ENCODE measurements at regions not wholly inside any gene's neighbourhood (a gene's known extent, or its start where the extent isn't known, plus 50 kb on each side); places are given as distances from the start of the nearest gene placed in this dataset.
"Not testable (repeated sequence)": the region's sequence is repeated elsewhere in the genome, so short reads cannot be mapped to it uniquely, and the experiment has no call there.

GRCh38 chr5:6289239-6289638 lies 89.1 kb downstream of the MED10 start:
- in situ Hi-C loops (cut with HindIII; ENCODE audit: low sequenced_read_pairs): no loop called here
- TF ChIP-seq CTCF (IDR thresholded peaks at IDR 0.05; ENCODE audit: low read depth, low read length): no peak
- H3K4me3 ChIP-seq (ENCODE audit: low read depth, low read length): no peak overlapping the region
- no peak for DNase-seq (ENCODE audit: low read depth, low spot score)

GRCh38 chr5:6287176-6287575 lies 91.2 kb downstream of the MED10 start:
- in situ Hi-C loops (cut with HindIII; ENCODE audit: low sequenced_read_pairs): no loop called here
- no peak overlapping the region for H3K4me3 ChIP-seq (ENCODE audit: low read depth, low read length)
- no peak for TF ChIP-seq CTCF (IDR thresholded peaks at IDR 0.05; ENCODE audit: low read depth, low read length)
- no peak for DNase-seq (ENCODE audit: low read depth, low spot score)

GRCh38 chr5:6286404-6286803 lies 91.9 kb downstream of the MED10 start:
- in situ Hi-C loops (cut with HindIII; ENCODE audit: low sequenced_read_pairs): no loop called here
- no peak for TF ChIP-seq CTCF (IDR thresholded peaks at IDR 0.05; ENCODE audit: low read depth, low read length)

GRCh38 chr5:6284491-6284890 lies 93.9 kb downstream of the MED10 start:
- DNase-seq (ENCODE audit: low read depth, low spot score); H3K4me3 ChIP-seq (ENCODE audit: low read depth, low read length); in situ Hi-C loops (cut with HindIII; ENCODE audit: low sequenced_read_pairs): not testable (repeated sequence)

More at GRCh38 chr5:6286404-6286803, 91.9 kb downstream of the MED10 start:
- H3K4me3 ChIP-seq (ENCODE audit: low read depth, low read length): no peak overlapping the region
- no peak for DNase-seq (ENCODE audit: low read depth, low spot score)

- TF ChIP-seq CTCF (IDR thresholded peaks at IDR 0.05; ENCODE audit: low read depth, low read length): no peak
- H3K4me3 ChIP-seq (ENCODE audit: low read depth, low read length): no peak overlapping the region
- in situ Hi-C loops (cut with HindIII; ENCODE audit: low sequenced_read_pairs): no loop called here
- DNase-seq (ENCODE audit: low read depth, low spot score): no peak
Observed at GRCh38 chr5:6282352-6282751, 96.0 kb downstream of the MED10 start.

- DNase-seq (ENCODE audit: low read depth, low spot score): no peak
- no peak overlapping the region for H3K4me3 ChIP-seq (ENCODE audit: low read depth, low read length)
- no peak for TF ChIP-seq CTCF (IDR thresholded peaks at IDR 0.05; ENCODE audit: low read depth, low read length)
- in situ Hi-C loops (cut with HindIII; ENCODE audit: low sequenced_read_pairs): no loop called here
Observed at GRCh38 chr5:6281818-6282217, 96.5 kb downstream of the MED10 start.

GRCh38 chr5:6280425-6281100 lies 97.8 kb downstream of the MED10 start:
- in situ Hi-C loops (cut with HindIII; ENCODE audit: low sequenced_read_pairs): no loop called here
- no peak overlapping the region for H3K4me3 ChIP-seq (ENCODE audit: low read depth, low read length)
- DNase-seq (ENCODE audit: low read depth, low spot score): no peak
- no peak for TF ChIP-seq CTCF (IDR thresholded peaks at IDR 0.05; ENCODE audit: low read depth, low read length)

Data from astrocyte of the spinal cord (primary cell).